Fibroblast of mammary gland (primary cell): ENCODE measurements at regions not wholly inside any gene's neighbourhood (a gene's known extent, or its start where the extent isn't known, plus 50 kb on each side); places are given as distances from the start of the nearest gene placed in this dataset.

Experiments used
- DNase-seq: peaks from one replicate; pipeline ENCODE4 v3.0.0-alpha.2; 2010; ENCODE audit warnings: low read depth
- H3K4me3 ChIP-seq: 2 replicates; pipeline ENCODE4 v1.5.1; 2011; ENCODE audit warnings: low read depth, mild to moderate bottlenecking, low read length, moderate library complexity; ENCODE audit not compliant: control insufficient read depth
- CTCF ChIP-seq: conservative IDR thresholded peaks from 2 replicates; pipeline ENCODE4 v1.5.1; 2011; ENCODE audit warnings: low read depth, low read length, inconsistent platforms; ENCODE audit not compliant: control insufficient read depth, insufficient read depth

GRCh38 chr12:87870493-87871460, 158.4 kb downstream of the C12orf50 start:
- no peak overlapping the region for H3K4me3 ChIP-seq
- no peak for DNase-seq
- TF ChIP-seq CTCF: no peak

- DNase-seq: peak; percentile 55
- no peak overlapping the region for H3K4me3 ChIP-seq
- no peak for TF ChIP-seq CTCF
Measured at GRCh38 chr12:87870061-87870460, 159.1 kb downstream of the C12orf50 start.

GRCh38 chr12:87866578-87867292, 162.5 kb downstream of the C12orf50 start:
- H3K4me3 ChIP-seq: no peak overlapping the region
- peak; percentile 51 for DNase-seq
- peak; percentile 71 for TF ChIP-seq CTCF

GRCh38 chr12:87861791-87862190, 167.4 kb downstream of the C12orf50 start:
- no peak for TF ChIP-seq CTCF
- DNase-seq: no peak
- H3K4me3 ChIP-seq: no peak overlapping the region

GRCh38 chr12:87853448-87854003, 175.7 kb downstream of the C12orf50 start:
- no peak for TF ChIP-seq CTCF
- no peak overlapping the region for H3K4me3 ChIP-seq
- DNase-seq: no peak

- TF ChIP-seq CTCF: no peak
- no peak for DNase-seq
- H3K4me3 ChIP-seq: no peak overlapping the region
Measured at GRCh38 chr12:87849074-87849473, 180.1 kb downstream of the C12orf50 start.
